ENCODE measurements at regions not wholly inside any gene's neighbourhood (a gene's known extent, or its start where the extent isn't known, plus 50 kb on each side); places are given as distances from the start of the nearest gene placed in this dataset.
"Not testable (repeated sequence)": the region's sequence is repeated elsewhere in the genome, so short reads cannot be mapped to it uniquely, and the experiment has no call there.

DNA sequence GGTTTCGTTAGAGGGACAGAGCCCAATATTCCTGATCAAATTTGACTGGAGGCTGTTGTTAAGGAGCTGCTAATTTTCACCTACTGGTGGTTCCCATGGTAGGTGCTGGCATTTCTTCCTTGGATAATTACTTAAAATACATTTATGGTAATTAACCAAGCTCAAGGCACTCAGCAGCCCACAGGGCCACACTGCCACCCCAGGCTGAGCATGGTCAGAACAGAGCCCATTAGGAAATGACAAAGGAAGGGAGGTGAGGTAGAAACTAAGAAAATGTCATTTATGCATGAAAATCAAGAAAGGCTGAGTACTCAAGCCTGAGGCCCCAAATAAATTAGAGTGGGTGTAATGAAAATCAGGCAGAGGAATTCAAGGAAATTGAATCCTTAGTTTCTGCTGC lies 510.2 kb upstream of the GYPC start:
- H3K27ac Mint-ChIP-seq (ENCODE audit: unreplicated experiment): no peak overlapping the region
- H3K36me3 Mint-ChIP-seq (ENCODE audit: unreplicated experiment): no peaks in the 10 kb centered on the region
- H3K4me3 Mint-ChIP-seq (ENCODE audit: unreplicated experiment): no peak overlapping the region
- H3K9me3 Mint-ChIP-seq (ENCODE audit: unreplicated experiment): peaks cover 18% of the 10 kb centered on the region
- no peaks in the 10 kb centered on the region for H3K27me3 Mint-ChIP-seq (ENCODE audit: unreplicated experiment)
- TF ChIP-seq, protein P1, sequence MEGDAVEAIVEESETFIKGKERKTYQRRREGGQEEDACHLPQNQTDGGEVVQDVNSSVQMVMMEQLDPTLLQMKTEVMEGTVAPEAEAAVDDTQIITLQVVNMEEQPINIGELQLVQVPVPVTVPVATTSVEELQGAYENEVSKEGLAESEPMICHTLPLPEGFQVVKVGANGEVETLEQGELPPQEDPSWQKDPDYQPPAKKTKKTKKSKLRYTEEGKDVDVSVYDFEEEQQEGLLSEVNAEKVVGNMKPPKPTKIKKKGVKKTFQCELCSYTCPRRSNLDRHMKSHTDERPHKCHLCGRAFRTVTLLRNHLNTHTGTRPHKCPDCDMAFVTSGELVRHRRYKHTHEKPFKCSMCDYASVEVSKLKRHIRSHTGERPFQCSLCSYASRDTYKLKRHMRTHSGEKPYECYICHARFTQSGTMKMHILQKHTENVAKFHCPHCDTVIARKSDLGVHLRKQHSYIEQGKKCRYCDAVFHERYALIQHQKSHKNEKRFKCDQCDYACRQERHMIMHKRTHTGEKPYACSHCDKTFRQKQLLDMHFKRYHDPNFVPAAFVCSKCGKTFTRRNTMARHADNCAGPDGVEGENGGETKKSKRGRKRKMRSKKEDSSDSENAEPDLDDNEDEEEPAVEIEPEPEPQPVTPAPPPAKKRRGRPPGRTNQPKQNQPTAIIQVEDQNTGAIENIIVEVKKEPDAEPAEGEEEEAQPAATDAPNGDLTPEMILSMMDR (IDR thresholded peaks at IDR 0.05): no peak
- DNase-seq (ENCODE audit: extremely low spot score, unreplicated experiment): no peak
- no peaks in the 10 kb centered on the region for H3K4me1 Mint-ChIP-seq (ENCODE audit: unreplicated experiment)

DNA sequence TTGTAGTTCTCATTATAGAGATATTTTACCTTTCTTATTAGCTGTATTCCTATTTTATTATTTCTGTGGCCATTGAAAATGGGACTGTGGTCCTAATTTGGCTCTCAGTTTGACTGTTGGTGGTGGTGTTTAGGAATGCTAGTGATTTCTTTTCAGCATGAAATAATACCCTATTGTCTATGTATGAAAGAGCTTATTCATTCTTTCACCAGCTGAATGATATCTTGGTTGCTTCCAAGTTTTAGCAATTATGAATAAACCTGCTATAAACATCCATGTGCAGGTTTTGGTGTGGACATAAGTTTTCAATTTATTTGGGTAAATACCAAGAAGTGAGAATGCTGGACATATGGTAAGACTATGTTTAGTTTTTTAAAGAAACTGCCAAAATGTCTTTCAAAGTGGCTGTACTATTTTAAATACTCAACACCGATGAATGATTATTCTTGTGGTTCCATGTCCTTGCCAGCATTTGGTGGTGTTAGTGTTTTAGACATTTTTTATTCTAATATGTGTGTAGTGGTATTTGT lies 501.6 kb upstream of the GYPC start:
- Mint-ChIP-seq H3K4me1 (ENCODE audit: unreplicated experiment) (no peaks in the 10 kb centered on the region), H3K27ac (ENCODE audit: unreplicated experiment) (no peak overlapping the region), H3K36me3 (ENCODE audit: unreplicated experiment) (no peaks in the 10 kb centered on the region), H3K9me3 (ENCODE audit: unreplicated experiment) (peaks cover 35% of the 10 kb centered on the region), H3K4me3 (ENCODE audit: unreplicated experiment) (no peak overlapping the region), H3K27me3 (ENCODE audit: unreplicated experiment) (no peaks in the 10 kb centered on the region)
- TF ChIP-seq, protein P1 (IDR thresholded peaks at IDR 0.05): no peak
- DNase-seq (ENCODE audit: extremely low spot score, unreplicated experiment): no peak

DNA sequence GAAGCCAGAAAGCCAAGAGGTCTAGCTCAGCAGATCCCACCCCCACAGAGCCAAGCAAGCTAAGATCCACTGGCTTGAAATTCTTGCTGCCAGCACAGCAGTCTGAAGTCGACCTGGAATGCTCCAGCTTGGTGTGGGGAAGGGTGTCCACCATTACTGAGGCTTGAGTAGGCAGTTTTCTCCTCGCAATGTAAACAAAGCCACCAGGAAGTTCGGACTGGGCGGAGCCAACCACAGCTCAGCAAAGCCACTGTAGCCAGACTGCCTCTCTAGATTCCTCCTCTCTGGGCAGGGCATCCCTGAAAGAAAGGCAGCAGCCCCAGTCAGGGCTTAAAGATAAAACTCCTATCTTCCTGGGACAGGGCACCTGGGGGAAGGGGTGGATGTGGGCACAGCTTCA lies 495.0 kb upstream of the GYPC start:
- H3K9me3 Mint-ChIP-seq (ENCODE audit: unreplicated experiment): peaks cover 25% of the 10 kb centered on the region
- not testable (repeated sequence) for H3K4me1 Mint-ChIP-seq (ENCODE audit: unreplicated experiment); H3K27me3 Mint-ChIP-seq (ENCODE audit: unreplicated experiment); DNase-seq (ENCODE audit: extremely low spot score, unreplicated experiment); H3K4me3 Mint-ChIP-seq (ENCODE audit: unreplicated experiment); H3K27ac Mint-ChIP-seq (ENCODE audit: unreplicated experiment); H3K36me3 Mint-ChIP-seq (ENCODE audit: unreplicated experiment)

DNA sequence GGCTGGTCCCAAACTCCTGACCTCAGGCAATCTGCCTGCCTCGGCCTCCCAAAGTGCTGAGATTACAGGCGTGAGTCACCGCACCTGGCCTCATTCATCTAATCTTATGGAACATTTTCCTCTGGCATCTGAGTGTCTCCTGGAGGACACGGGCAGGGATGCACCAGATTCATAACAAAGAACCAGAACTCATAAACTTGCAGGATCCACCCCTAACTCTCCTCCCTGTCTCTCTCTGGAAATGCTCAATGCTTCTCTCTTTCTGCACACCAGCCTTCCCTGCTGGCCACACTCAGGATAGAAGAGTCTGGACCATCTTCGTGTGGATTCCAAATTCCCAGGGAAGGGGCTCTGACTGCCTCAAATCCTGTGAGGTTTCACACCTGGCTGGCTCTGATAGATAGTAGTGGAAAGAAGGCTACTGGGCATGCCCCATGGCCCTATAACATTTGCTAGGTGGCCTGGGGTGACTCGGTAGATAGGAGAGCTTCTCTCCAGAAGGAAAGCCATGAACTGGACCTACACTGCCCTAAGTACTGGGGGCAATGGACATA lies 483.2 kb upstream of the GYPC start:
- H3K36me3 Mint-ChIP-seq (ENCODE audit: unreplicated experiment): no peaks in the 10 kb centered on the region
- no peak for DNase-seq (ENCODE audit: extremely low spot score, unreplicated experiment)
- no peak overlapping the region for H3K4me3 Mint-ChIP-seq (ENCODE audit: unreplicated experiment)
- TF ChIP-seq, protein P1 (IDR thresholded peaks at IDR 0.05): no peak
- peaks cover 5% of the 10 kb centered on the region for H3K9me3 Mint-ChIP-seq (ENCODE audit: unreplicated experiment)
- H3K27me3 Mint-ChIP-seq (ENCODE audit: unreplicated experiment): no peaks in the 10 kb centered on the region
- H3K27ac Mint-ChIP-seq (ENCODE audit: unreplicated experiment): no peak overlapping the region
- no peaks in the 10 kb centered on the region for H3K4me1 Mint-ChIP-seq (ENCODE audit: unreplicated experiment)

DNA sequence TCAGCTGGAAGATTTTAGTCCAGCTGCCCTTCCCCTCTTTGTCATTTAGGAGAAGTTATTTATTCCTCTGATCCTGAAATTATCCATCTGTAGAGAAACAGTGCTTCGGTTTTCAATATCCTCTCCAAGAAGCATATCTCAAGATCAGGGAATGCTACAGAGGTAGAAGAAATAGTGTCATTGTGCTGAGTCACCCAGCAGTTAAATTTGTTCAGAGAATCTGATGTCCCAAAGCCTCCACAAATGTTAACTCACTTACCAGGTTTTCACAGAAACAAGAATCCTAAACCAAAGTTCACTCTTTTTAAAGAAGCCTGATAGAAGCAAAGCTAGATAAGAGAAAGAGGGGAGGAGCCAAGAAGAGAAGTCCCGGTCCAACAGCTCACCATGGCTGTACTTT lies 480.7 kb upstream of the GYPC start:
- Mint-ChIP-seq H3K9me3 (ENCODE audit: unreplicated experiment) (peaks cover 5% of the 10 kb centered on the region), H3K27me3 (ENCODE audit: unreplicated experiment) (no peaks in the 10 kb centered on the region), H3K36me3 (ENCODE audit: unreplicated experiment) (no peaks in the 10 kb centered on the region), H3K27ac (ENCODE audit: unreplicated experiment) (no peak overlapping the region), H3K4me1 (ENCODE audit: unreplicated experiment) (no peaks in the 10 kb centered on the region), H3K4me3 (ENCODE audit: unreplicated experiment) (no peak overlapping the region)
- DNase-seq (ENCODE audit: extremely low spot score, unreplicated experiment): no peak
- TF ChIP-seq, protein P1 (IDR thresholded peaks at IDR 0.05): no peak

DNA sequence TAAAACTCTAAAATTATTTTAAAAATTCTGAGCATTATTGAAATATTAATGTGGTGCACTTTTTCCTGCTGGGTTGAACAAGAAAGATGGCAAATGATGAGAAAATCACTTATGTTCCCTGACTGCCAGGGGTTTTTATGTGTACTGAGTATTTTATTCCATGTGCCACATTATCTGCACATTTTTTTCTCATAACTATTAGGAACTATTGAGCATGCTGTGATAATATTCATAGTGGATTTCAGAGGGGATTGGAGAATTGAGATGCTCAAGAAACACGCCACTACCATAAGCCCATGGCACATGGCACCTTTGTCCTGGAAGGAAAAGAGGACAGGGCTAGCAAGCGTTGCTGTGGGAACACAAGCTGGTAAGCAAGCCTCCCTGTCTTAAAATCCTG lies 478.5 kb upstream of the GYPC start:
- TF ChIP-seq, protein P1 (IDR thresholded peaks at IDR 0.05): no peak
- no peaks in the 10 kb centered on the region for H3K4me1 Mint-ChIP-seq (ENCODE audit: unreplicated experiment)
- no peaks in the 10 kb centered on the region for H3K9me3 Mint-ChIP-seq (ENCODE audit: unreplicated experiment)
- H3K27ac Mint-ChIP-seq (ENCODE audit: unreplicated experiment): no peak overlapping the region
- DNase-seq (ENCODE audit: extremely low spot score, unreplicated experiment): no peak
- no peaks in the 10 kb centered on the region for H3K36me3 Mint-ChIP-seq (ENCODE audit: unreplicated experiment)
- no peak overlapping the region for H3K4me3 Mint-ChIP-seq (ENCODE audit: unreplicated experiment)
- no peaks in the 10 kb centered on the region for H3K27me3 Mint-ChIP-seq (ENCODE audit: unreplicated experiment)

Data from osteocyte (in vitro differentiated cells).